Endothelial cell (in vitro differentiated cells): ENCODE measurements at regions not wholly inside any gene's neighbourhood (a gene's known extent, or its start where the extent isn't known, plus 50 kb on each side); places are given as distances from the start of the nearest gene placed in this dataset.

ENCODE experiments used
- DNase-seq: peaks from one replicate; pipeline ENCODE4 v3.0.0; 2021; ENCODE audit warnings: low spot score
- H3K27ac Mint-ChIP-seq: one replicate; pipeline ENCODE4 v1.8.0; 2021; ENCODE audit warnings: mixed read lengths, inconsistent platforms; ENCODE audit not compliant: unreplicated experiment
- H3K27me3 Mint-ChIP-seq: one replicate; pipeline ENCODE4 v1.8.0; 2021; ENCODE audit warnings: mild to moderate bottlenecking, moderate library complexity, mixed read lengths, inconsistent platforms; ENCODE audit not compliant: unreplicated experiment
- H3K36me3 Mint-ChIP-seq: one replicate; pipeline ENCODE4 v1.8.0; 2021; ENCODE audit warnings: mild to moderate bottlenecking, low read depth, mixed read lengths, inconsistent platforms; ENCODE audit not compliant: unreplicated experiment
- H3K4me1 Mint-ChIP-seq: one replicate; pipeline ENCODE4 v1.8.0; 2021; ENCODE audit warnings: mild to moderate bottlenecking, mixed read lengths, inconsistent platforms; ENCODE audit not compliant: unreplicated experiment
- H3K4me3 Mint-ChIP-seq: one replicate; pipeline ENCODE4 v1.8.0; 2021; ENCODE audit warnings: mild to moderate bottlenecking, mixed read lengths, inconsistent platforms; ENCODE audit not compliant: unreplicated experiment
- H3K9me3 Mint-ChIP-seq: one replicate; pipeline ENCODE4 v1.8.0; 2021; ENCODE audit warnings: mixed read lengths, inconsistent platforms; ENCODE audit not compliant: unreplicated experiment
- CTCF ChIP-seq: fragments of 200-600 bp; sonication (generic); IDR thresholded peaks from one replicate; pipeline ENCODE4 v1.5.0; 2021; ENCODE audit warnings: antibody characterized with exemption; ENCODE audit not compliant: unreplicated experiment

- DNase-seq = no peak
- Mint-ChIP-seq H3K27ac (no peak overlapping the region), H3K4me1 (no peaks in the 10 kb centered on the region), H3K9me3 (no peaks in the 10 kb centered on the region), H3K4me3 (no peak overlapping the region), H3K36me3 (no peaks in the 10 kb centered on the region), H3K27me3 (no peaks in the 10 kb centered on the region)
- no peak for TF ChIP-seq CTCF
Measured at GRCh38 chr9:115225459-115226116, 107.6 kb upstream of the TNC start.

- Mint-ChIP-seq H3K4me3 (no peak overlapping the region), H3K27ac (no peak overlapping the region), H3K36me3 (no peaks in the 10 kb centered on the region), H3K4me1 (no peaks in the 10 kb centered on the region), H3K9me3 (no peaks in the 10 kb centered on the region), H3K27me3 (no peaks in the 10 kb centered on the region)
- DNase-seq = no peak
- peak; percentile 16 for TF ChIP-seq CTCF
Measured at GRCh38 chr9:115226152-115226551, 108.2 kb upstream of the TNC start.

- H3K27ac Mint-ChIP-seq = no peak overlapping the region
- H3K9me3 Mint-ChIP-seq = no peaks in the 10 kb centered on the region
- DNase-seq = no peak
- no peak overlapping the region for H3K4me3 Mint-ChIP-seq
- no peak for TF ChIP-seq CTCF
- H3K4me1 Mint-ChIP-seq = no peaks in the 10 kb centered on the region
- no peaks in the 10 kb centered on the region for H3K36me3 Mint-ChIP-seq
- peaks cover 2% of the 10 kb centered on the region for H3K27me3 Mint-ChIP-seq
Measured at GRCh38 chr9:115229496-115229895, 111.5 kb upstream of the TNC start.

- H3K27me3 Mint-ChIP-seq = peaks cover 4% of the 10 kb centered on the region
- H3K4me3 Mint-ChIP-seq = no peak overlapping the region
- no peak overlapping the region for H3K27ac Mint-ChIP-seq
- DNase-seq = no peak
- no peaks in the 10 kb centered on the region for H3K36me3 Mint-ChIP-seq
- H3K4me1 Mint-ChIP-seq = no peaks in the 10 kb centered on the region
- no peak for TF ChIP-seq CTCF
- no peaks in the 10 kb centered on the region for H3K9me3 Mint-ChIP-seq
Measured at GRCh38 chr9:115230924-115231515, 113.1 kb upstream of the TNC start.

GRCh38 chr9:115232181-115232774 is 114.3 kb upstream of the TNC start:
- no peak for DNase-seq
- H3K36me3 Mint-ChIP-seq = no peaks in the 10 kb centered on the region

More at GRCh38 chr9:115232181-115232774, 114.3 kb upstream of the TNC start:
- no peak overlapping the region for H3K4me3 Mint-ChIP-seq
- TF ChIP-seq CTCF = no peak
- H3K27me3 Mint-ChIP-seq = peaks cover 4% of the 10 kb centered on the region
- no peaks in the 10 kb centered on the region for H3K9me3 Mint-ChIP-seq
- H3K27ac Mint-ChIP-seq = no peak overlapping the region
- no peaks in the 10 kb centered on the region for H3K4me1 Mint-ChIP-seq
